ENCODE measurements at regions not wholly inside any gene's neighbourhood (a gene's known extent, or its start where the extent isn't known, plus 50 kb on each side); places are given as distances from the start of the nearest gene placed in this dataset.

DNA sequence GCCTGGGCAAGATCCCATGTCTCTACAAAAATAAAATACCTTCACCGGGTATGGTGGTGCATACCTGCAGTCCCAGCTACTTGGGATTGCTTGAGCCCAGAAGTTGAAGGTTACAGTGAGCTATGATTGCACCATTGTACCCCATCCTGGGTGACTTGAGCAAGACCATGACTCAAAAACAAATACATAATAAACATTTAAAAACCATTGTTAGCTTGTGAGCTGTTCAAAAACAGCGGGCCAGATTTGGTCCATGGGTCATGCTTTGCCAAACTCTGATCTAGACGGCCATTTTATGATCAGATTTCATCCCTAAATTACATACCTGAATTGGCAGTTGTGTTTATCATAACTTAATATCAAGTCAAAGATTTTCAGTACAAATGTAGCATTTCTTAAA lies 76.0 kb upstream of the GPM6B start:
- no peaks in the 10 kb centered on the region for H3K9me3 Mint-ChIP-seq
- H3K27ac ChIP-seq (ENCODE audit: low read depth in 1 of 2, low read length in 2 of 2) = no peak overlapping the region
- H3K36me3 ChIP-seq (replicated peaks in 1 of 2; ENCODE audit: control insufficient read depth in 1 of 2, insufficient read depth in 2 of 2, low read length in 2 of 2) = no peaks in the 10 kb centered on the region
- no peaks in the 10 kb centered on the region for H3K9me3 ChIP-seq (replicated peaks in 1 of 2; ENCODE audit: control insufficient read depth in 1 of 2, insufficient read depth in 1 of 2, low read length in 2 of 2)
- no peak overlapping the region for H3K4me2 ChIP-seq (replicated peaks; ENCODE audit: extremely low read depth, low read length, poor library complexity, severe bottlenecking)
- no peak overlapping the region for H3K4me3 ChIP-seq (replicated peaks in 1 of 3; ENCODE audit: low read depth in 2 of 3, low read length in 3 of 3)
- intact Hi-C loops (cut with micrococcal nuclease) = no loop called here
- H3K4me1 ChIP-seq (ENCODE audit: control insufficient read depth in 1 of 2, insufficient read depth in 2 of 2, low read length in 2 of 2) = peaks cover 10 to 13% of the 10 kb centered on the region in 2 donors
- H2AFZ ChIP-seq (ENCODE audit: insufficient read depth, low read depth, low read length, poor library complexity, severe bottlenecking) = no peak overlapping the region
- H3K4me1 Mint-ChIP-seq = peaks cover 19% of the 10 kb centered on the region
- H3K36me3 Mint-ChIP-seq = no peaks in the 10 kb centered on the region
- no peak overlapping the region for H3K4me3 Mint-ChIP-seq
- TF ChIP-seq, protein P1, sequence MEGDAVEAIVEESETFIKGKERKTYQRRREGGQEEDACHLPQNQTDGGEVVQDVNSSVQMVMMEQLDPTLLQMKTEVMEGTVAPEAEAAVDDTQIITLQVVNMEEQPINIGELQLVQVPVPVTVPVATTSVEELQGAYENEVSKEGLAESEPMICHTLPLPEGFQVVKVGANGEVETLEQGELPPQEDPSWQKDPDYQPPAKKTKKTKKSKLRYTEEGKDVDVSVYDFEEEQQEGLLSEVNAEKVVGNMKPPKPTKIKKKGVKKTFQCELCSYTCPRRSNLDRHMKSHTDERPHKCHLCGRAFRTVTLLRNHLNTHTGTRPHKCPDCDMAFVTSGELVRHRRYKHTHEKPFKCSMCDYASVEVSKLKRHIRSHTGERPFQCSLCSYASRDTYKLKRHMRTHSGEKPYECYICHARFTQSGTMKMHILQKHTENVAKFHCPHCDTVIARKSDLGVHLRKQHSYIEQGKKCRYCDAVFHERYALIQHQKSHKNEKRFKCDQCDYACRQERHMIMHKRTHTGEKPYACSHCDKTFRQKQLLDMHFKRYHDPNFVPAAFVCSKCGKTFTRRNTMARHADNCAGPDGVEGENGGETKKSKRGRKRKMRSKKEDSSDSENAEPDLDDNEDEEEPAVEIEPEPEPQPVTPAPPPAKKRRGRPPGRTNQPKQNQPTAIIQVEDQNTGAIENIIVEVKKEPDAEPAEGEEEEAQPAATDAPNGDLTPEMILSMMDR (IDR thresholded peaks at IDR 0.05) = no peak
- H3K27me3 ChIP-seq (ENCODE audit: control insufficient read depth in 2 of 2, insufficient read depth in 2 of 2, low read length in 2 of 2) = no peaks in the 10 kb centered on the region
- WGBS (ENCODE audit: insufficient coverage) = no CpG with 5 or more reads among the region's 3 CpGs
- no peaks in the 10 kb centered on the region for H3K79me2 ChIP-seq (ENCODE audit: insufficient read depth, low read length)
- no peak overlapping the region for H3K9ac ChIP-seq (ENCODE audit: insufficient read depth, low read length, poor library complexity, severe bottlenecking)
- no peak overlapping the region for H3K27ac Mint-ChIP-seq
- H4K20me1 ChIP-seq (ENCODE audit: insufficient read depth, low read length) = no peaks in the 10 kb centered on the region
- H3K27me3 Mint-ChIP-seq (ENCODE audit: low read depth in 3 of 3) = peaks cover 0 to 8% (median 0%) of the 10 kb centered on the region in 3 donors
- DNase-seq = no peak

DNA sequence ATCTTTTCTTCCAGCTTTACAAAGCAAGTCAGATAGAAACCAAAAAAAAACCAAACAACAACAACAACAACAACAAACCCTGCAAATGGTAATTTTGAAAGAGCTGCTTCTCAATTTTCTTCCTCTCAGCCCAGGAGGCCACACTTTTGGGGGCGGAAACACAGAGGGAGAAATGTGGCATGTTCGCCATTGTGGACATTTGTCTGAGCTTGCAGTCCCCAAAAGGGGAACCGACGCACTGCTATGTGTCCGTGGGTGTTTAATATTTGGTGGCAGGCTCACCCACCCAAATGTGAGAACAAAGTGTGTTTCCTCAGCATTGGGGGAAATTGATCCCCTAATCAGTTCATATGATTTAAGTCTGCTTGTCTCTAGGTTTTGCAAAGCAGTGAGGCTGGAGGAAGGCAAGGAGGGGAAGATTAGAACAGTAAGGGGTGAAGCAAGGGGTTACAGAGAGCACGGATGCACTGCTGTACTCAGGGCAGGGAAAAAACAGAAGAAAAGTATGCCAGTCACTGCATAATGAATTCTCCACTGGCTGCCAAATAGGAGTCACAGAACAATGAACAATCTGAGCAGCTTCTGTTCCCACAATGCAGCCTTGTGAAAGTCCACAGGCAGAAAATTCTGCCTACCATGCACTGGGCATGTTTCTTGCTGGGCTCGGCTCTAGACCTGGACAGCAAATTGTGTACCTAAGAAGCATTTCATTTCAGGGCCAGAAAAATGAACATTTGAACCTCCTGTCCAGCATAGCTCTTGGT lies 74.7 kb upstream of the GPM6B start:
- peak overlapping the region; percentile 4 for H3K4me2 ChIP-seq (replicated peaks; ENCODE audit: extremely low read depth, low read length, poor library complexity, severe bottlenecking)
- Mint-ChIP-seq H3K36me3 (no peaks in the 10 kb centered on the region), H3K9me3 (no peaks in the 10 kb centered on the region), H3K27ac (peak overlapping the region in 2 of 7 donors; percentile 64 to 78), H3K4me3 (peak overlapping the region in 1 of 2 donors; percentile 75), H3K4me1 (peaks cover 19% of the 10 kb centered on the region), H3K27me3 (ENCODE audit: low read depth in 3 of 3) (peaks cover 0 to 8% (median 0%) of the 10 kb centered on the region in 3 donors)
- no peaks in the 10 kb centered on the region for H3K79me2 ChIP-seq (ENCODE audit: insufficient read depth, low read length)
- no peak overlapping the region for H3K4me3 ChIP-seq (replicated peaks in 1 of 3; ENCODE audit: low read depth in 2 of 3, low read length in 3 of 3)
- no peak overlapping the region for H3K27ac ChIP-seq (ENCODE audit: low read depth in 1 of 2, low read length in 2 of 2)
- TF ChIP-seq, protein P1 (IDR thresholded peaks at IDR 0.05) = no peak
- no peak overlapping the region for H3K9ac ChIP-seq (ENCODE audit: insufficient read depth, low read length, poor library complexity, severe bottlenecking)
- H3K36me3 ChIP-seq (replicated peaks in 1 of 2; ENCODE audit: control insufficient read depth in 1 of 2, insufficient read depth in 2 of 2, low read length in 2 of 2) = no peaks in the 10 kb centered on the region
- peaks cover 10 to 13% of the 10 kb centered on the region in 2 donors for H3K4me1 ChIP-seq (ENCODE audit: control insufficient read depth in 1 of 2, insufficient read depth in 2 of 2, low read length in 2 of 2)
- H2AFZ ChIP-seq (ENCODE audit: insufficient read depth, low read depth, low read length, poor library complexity, severe bottlenecking) = no peak overlapping the region
- DNase-seq = peak in 2 of 3 donors; percentile 1 to 8
- intact Hi-C loops (cut with micrococcal nuclease) = no loop called here
- H3K9me3 ChIP-seq (replicated peaks in 1 of 2; ENCODE audit: control insufficient read depth in 1 of 2, insufficient read depth in 1 of 2, low read length in 2 of 2) = no peaks in the 10 kb centered on the region
- no peaks in the 10 kb centered on the region for H4K20me1 ChIP-seq (ENCODE audit: insufficient read depth, low read length)
- peaks cover 0 to 2% of the 10 kb centered on the region in 2 donors for H3K27me3 ChIP-seq (ENCODE audit: control insufficient read depth in 2 of 2, insufficient read depth in 2 of 2, low read length in 2 of 2)
- no CpG with 5 or more reads among the region's 7 CpGs for WGBS (ENCODE audit: insufficient coverage)

All from CD14-positive monocyte (primary cell).